Tibial artery (tissue), 4 donors: ENCODE measurements at regions not wholly inside any gene's neighbourhood (a gene's known extent, or its start where the extent isn't known, plus 50 kb on each side); places are given as distances from the start of the nearest gene placed in this dataset.

Experiments
- DNase-seq, 2 donors: peaks; one replicate each; pipeline ENCODE4 v3.0.0-alpha.2; 2019
- H3K27ac ChIP-seq, 2 donors: fragments of 200-600 bp; sonication (generic) in 1 of 2; 1 replicate in 1 of 2; 2 replicates in 1 of 2; pipeline ENCODE4 v1.5.1; 2018 to 2019; ENCODE audit warnings: mild to moderate bottlenecking in 1 of 2
- H3K27me3 ChIP-seq, 2 donors: fragments of 200-600 bp; sonication (generic) in 1 of 2; one replicate each; pipeline versions ENCODE4 v1.5.1 to v1.6.0; 2016 to 2019
- H3K36me3 ChIP-seq, 3 donors: fragments of 200-600 bp; sonication (generic) in 2 of 3; one replicate each; pipeline ENCODE4 v1.5.1; 2016 to 2019; ENCODE audit warnings: mild to moderate bottlenecking in 2 of 3
- H3K4me1 ChIP-seq, 4 donors: fragments of 200-600 bp; sonication (generic) in 2 of 4; 1 replicate in 3 of 4; 2 replicates in 1 of 4; pipeline ENCODE4 v1.5.1; 2016 to 2019
- H3K4me3 ChIP-seq, 2 donors: fragments of 200-600 bp; sonication (generic) in 1 of 2; 1 replicate in 1 of 2; 2 replicates in 1 of 2; pipeline ENCODE4 v1.5.1; 2018 to 2019; ENCODE audit warnings: mild to moderate bottlenecking in 2 of 2
- H3K9me3 ChIP-seq, 3 donors: fragments of 200-600 bp; sonication (generic) in 1 of 3; one replicate each; pipeline ENCODE4 v1.5.1; 2016 to 2019
- intact Hi-C: fragments of 100-400 bp; cut with DNase I; formaldehyde crosslinking; loops from one replicate; pipeline ENCODE4 v1.15.0; 2023; ENCODE audit warnings: low total_unique reads
- TF ChIP-seq, protein P1 (sequence below), 2 experiments: fragments of 200-600 bp in 1 of 2; fragments of 450-650 bp in 1 of 2; IDR thresholded peaks; one replicate each; pipeline ENCODE4 v1.5.1; 2017 to 2019; ENCODE audit warnings: antibody characterized with exemption in 2 of 2, mild to moderate bottlenecking in 1 of 2, moderate library complexity in 1 of 2

GRCh38 chrY:7463711-7464110 is 552.2 kb upstream of the AMELY start:
- peaks cover 0 to 6% (median 0%) of the 10 kb centered on the region in 4 donors for H3K4me1 ChIP-seq
- intact Hi-C loops: no loop called here
- no peak overlapping the region for H3K27ac ChIP-seq
- H3K9me3 ChIP-seq: no peaks in the 10 kb centered on the region
- H3K4me3 ChIP-seq: no peak overlapping the region
- TF ChIP-seq, protein P1, sequence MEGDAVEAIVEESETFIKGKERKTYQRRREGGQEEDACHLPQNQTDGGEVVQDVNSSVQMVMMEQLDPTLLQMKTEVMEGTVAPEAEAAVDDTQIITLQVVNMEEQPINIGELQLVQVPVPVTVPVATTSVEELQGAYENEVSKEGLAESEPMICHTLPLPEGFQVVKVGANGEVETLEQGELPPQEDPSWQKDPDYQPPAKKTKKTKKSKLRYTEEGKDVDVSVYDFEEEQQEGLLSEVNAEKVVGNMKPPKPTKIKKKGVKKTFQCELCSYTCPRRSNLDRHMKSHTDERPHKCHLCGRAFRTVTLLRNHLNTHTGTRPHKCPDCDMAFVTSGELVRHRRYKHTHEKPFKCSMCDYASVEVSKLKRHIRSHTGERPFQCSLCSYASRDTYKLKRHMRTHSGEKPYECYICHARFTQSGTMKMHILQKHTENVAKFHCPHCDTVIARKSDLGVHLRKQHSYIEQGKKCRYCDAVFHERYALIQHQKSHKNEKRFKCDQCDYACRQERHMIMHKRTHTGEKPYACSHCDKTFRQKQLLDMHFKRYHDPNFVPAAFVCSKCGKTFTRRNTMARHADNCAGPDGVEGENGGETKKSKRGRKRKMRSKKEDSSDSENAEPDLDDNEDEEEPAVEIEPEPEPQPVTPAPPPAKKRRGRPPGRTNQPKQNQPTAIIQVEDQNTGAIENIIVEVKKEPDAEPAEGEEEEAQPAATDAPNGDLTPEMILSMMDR (IDR thresholded peaks at IDR 0.05): no peak
- DNase-seq: no peak
- no peaks in the 10 kb centered on the region for H3K27me3 ChIP-seq
- no peaks in the 10 kb centered on the region for H3K36me3 ChIP-seq

DNA sequence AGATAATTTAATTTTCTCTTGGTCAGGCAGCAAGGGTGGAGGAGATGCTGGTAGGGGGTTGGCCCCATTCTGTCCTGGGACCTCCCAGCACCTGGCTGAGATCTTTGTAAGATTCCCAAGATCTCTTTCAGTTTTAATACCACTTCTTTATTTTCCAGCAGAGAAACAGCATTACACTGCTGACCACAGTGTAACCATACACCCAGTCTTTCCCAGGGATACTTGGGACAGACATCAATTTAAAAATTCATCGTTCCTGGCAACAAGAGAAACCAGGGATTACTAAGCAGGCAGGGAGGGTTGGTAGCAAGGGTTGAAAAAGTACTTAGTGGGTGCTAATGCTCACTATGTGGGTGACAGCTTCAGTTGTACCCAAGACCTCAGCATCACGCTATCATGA is 551.6 kb upstream of the AMELY start:
- no peaks in the 10 kb centered on the region for H3K27me3 ChIP-seq
- no peak for DNase-seq
- no peak overlapping the region for H3K4me3 ChIP-seq
- peaks cover 0 to 9% (median 0%) of the 10 kb centered on the region in 4 donors for H3K4me1 ChIP-seq
- intact Hi-C loops: no loop called here
- no peaks in the 10 kb centered on the region for H3K9me3 ChIP-seq
- no peaks in the 10 kb centered on the region for H3K36me3 ChIP-seq
- TF ChIP-seq, protein P1 (IDR thresholded peaks at IDR 0.05): no peak
- H3K27ac ChIP-seq: no peak overlapping the region

DNA sequence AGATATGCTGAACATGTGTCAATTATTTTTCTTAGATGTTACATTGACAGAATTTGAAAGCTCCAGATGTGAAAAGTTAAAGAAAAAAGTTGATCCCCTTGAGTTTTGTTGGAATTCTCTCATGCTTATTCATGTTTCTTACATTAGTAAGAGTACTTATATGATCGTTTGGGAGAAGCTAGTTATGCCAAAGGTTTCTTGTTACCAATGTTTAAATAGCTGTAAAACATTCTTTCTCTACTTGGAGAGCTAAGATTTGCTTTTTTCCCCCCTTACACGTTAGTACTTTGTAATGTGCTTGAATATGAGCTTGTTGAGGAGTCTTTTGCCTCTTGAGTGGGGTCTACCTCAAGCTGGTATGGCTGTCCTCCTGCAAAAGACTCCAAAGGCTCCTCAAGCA is 551.1 kb upstream of the AMELY start:
- Histone ChIP-seq H3K9me3 (no peaks in the 10 kb centered on the region), H3K4me1 (peaks cover 0 to 12% (median 0%) of the 10 kb centered on the region in 4 donors), H3K4me3 (no peak overlapping the region), H3K27me3 (no peaks in the 10 kb centered on the region), H3K36me3 (no peaks in the 10 kb centered on the region), H3K27ac (no peak overlapping the region)
- TF ChIP-seq, protein P1 (IDR thresholded peaks at IDR 0.05): no peak
- intact Hi-C loops: no loop called here
- no peak for DNase-seq

GRCh38 chrY:7461873-7462525 is 550.4 kb upstream of the AMELY start:
- intact Hi-C loops: no loop called here
- Histone ChIP-seq H3K4me1 (peaks cover 0 to 12% (median 0%) of the 10 kb centered on the region in 4 donors), H3K9me3 (no peaks in the 10 kb centered on the region), H3K36me3 (no peaks in the 10 kb centered on the region), H3K4me3 (no peak overlapping the region), H3K27ac (no peak overlapping the region), H3K27me3 (no peaks in the 10 kb centered on the region)
- TF ChIP-seq, protein P1 (IDR thresholded peaks at IDR 0.05): no peak
- DNase-seq: no peak

DNA sequence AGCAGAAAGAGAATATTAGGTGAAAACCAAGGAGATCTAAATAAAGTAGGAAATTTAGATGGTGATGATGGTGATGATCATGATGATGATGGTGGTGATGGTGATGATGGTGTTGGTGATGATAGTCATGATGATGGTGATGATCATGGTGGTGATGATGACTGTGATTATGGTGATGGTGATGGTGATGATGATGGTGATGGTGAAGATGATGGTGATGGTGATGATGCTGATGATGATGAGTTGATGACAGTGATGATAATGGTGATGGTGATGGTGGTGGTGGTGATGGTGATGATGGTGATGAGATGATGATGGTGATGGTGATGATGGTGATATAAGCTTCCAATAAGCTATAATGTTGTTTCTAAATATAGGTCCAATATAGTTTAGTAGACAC is 548.2 kb upstream of the AMELY start:
- peaks cover 0 to 6% (median 0%) of the 10 kb centered on the region in 4 donors for H3K4me1 ChIP-seq
- TF ChIP-seq, protein P1 (IDR thresholded peaks at IDR 0.05): no peak
- no peak overlapping the region for H3K4me3 ChIP-seq
- H3K27me3 ChIP-seq: no peaks in the 10 kb centered on the region
- no peak overlapping the region for H3K27ac ChIP-seq
- no peak for DNase-seq
- intact Hi-C loops: no loop called here
- no peaks in the 10 kb centered on the region for H3K36me3 ChIP-seq
- no peaks in the 10 kb centered on the region for H3K9me3 ChIP-seq
